Stomach (tissue), 8 donors: ENCODE measurements at regions not wholly inside any gene's neighbourhood (a gene's known extent, or its start where the extent isn't known, plus 50 kb on each side); places are given as distances from the start of the nearest gene placed in this dataset.

Experiments
- DNase-seq, 2 donors: peaks; one replicate each; pipeline versions ENCODE4 v3.0.0 to v3.0.0-alpha.2; 2013 to 2019
- H3K27ac ChIP-seq, 5 donors: fragments of 200-600 bp in 4 of 5; sonication (generic) in 4 of 5; one replicate each; pipeline ENCODE4 v1.5.1; 2013 to 2019; ENCODE audit warnings: mild to moderate bottlenecking in 1 of 5, moderate library complexity in 1 of 5
- H3K27me3 ChIP-seq, 3 donors: fragments of 200-600 bp; sonication (generic); one replicate each; pipeline ENCODE4 v1.5.1; 2017 to 2019; ENCODE audit warnings: mixed run types in 1 of 3
- H3K36me3 ChIP-seq, 4 donors: fragments of 200-600 bp; sonication (generic); 1 replicate in 3 of 4; 2 replicates in 1 of 4; pipeline ENCODE4 v1.5.1; 2016 to 2019
- H3K4me1 ChIP-seq, 4 donors: fragments of 200-600 bp; sonication (generic); one replicate each; pipeline ENCODE4 v1.5.1; 2016 to 2019
- H3K4me3 ChIP-seq, 4 donors: fragments of 200-600 bp; sonication (generic) in 3 of 4; one replicate each; pipeline ENCODE4 v1.5.1; 2016 to 2019; ENCODE audit warnings: mild to moderate bottlenecking in 1 of 4
- H3K9me3 ChIP-seq, 4 donors: fragments of 200-600 bp; sonication (generic); one replicate each; pipeline ENCODE4 v1.5.1; 2016 to 2019
- CTCF ChIP-seq, 7 experiments: fragments of 450-650 bp in 4 of 7; fragments of 200-600 bp in 3 of 7; sonication (generic) in 3 of 7; IDR thresholded peaks; one replicate each; pipeline ENCODE4 v1.5.1; 2016 to 2019; ENCODE audit warnings: antibody characterized with exemption in 7 of 7, control low read depth in 2 of 7, mild to moderate bottlenecking in 1 of 7
- EP300 ChIP-seq: sonication (generic); formaldehyde crosslinking; IDR thresholded peaks from one replicate; pipeline ENCODE4 v1.6.1; 2017; ENCODE audit warnings: antibody characterized with exemption
- POLR2A ChIP-seq, 4 donors: fragments of 450-650 bp; IDR thresholded peaks; one replicate each; pipeline ENCODE4 v1.6.1; 2016; ENCODE audit warnings: antibody characterized with exemption in 4 of 4, control low read depth in 2 of 4, mild to moderate bottlenecking in 1 of 4, moderate library complexity in 1 of 4
- POLR2AphosphoS5 ChIP-seq, 3 donors: sonication (generic); formaldehyde crosslinking; IDR thresholded peaks; one replicate each; pipeline ENCODE4 v1.6.1; 2016; ENCODE audit warnings: antibody characterized with exemption in 3 of 3
- WGBS, 5 donors: extraction: QIAGEN DNeasy Blood & Tissue Kit in 3 of 5; methylation state at CpG; one replicate each; pipeline versions ENCODE4 v1.1.5 to v1.1.7; 2013 to 2018; 5-methylcytosine and 5-hydroxymethylcytosine counted together
- intact Hi-C: fragments of 100-400 bp; cut with DNase I; formaldehyde crosslinking; loops from one replicate; pipeline ENCODE4 v1.15.1; 2023; ENCODE audit warnings: low total_unique reads
- donor health status: healthy with polysubstance abuse.
- donor health status: Bipolar disorder and iron deficiency.
- donor health status: healthy.

GRCh38 chr1:61618193-61618592 lies 106.7 kb downstream of the TM2D1 start:
- H3K36me3 ChIP-seq, result no peaks in the 10 kb centered on the region
- H3K27ac ChIP-seq, result no peak overlapping the region
- no peak for DNase-seq
- intact Hi-C loops, result no loop called here
- 57 to 80% (median 72%) methylated on average over 2 of the region's 2 CpGs for whole genome bisulfite sequencing, 5 donors
- H3K27me3 ChIP-seq, result no peaks in the 10 kb centered on the region
- no peaks in the 10 kb centered on the region for H3K9me3 ChIP-seq
- H3K4me3 ChIP-seq, result no peak overlapping the region
- TF ChIP-seq CTCF (IDR thresholded peaks at IDR 0.05) (no peak), POLR2AphosphoS5 (IDR thresholded peaks at IDR 0.05) (no peak), POLR2A (IDR thresholded peaks at IDR 0.05) (no peak), EP300 (no peak)
- H3K4me1 ChIP-seq, result no peaks in the 10 kb centered on the region

- WGBS, 5 donors, result 86 to 95% (median 89%) methylated on average over 3 of the region's 3 CpGs
- Histone ChIP-seq H3K4me3 (no peak overlapping the region), H3K27me3 (no peaks in the 10 kb centered on the region), H3K9me3 (no peaks in the 10 kb centered on the region), H3K27ac (no peak overlapping the region), H3K36me3 (no peaks in the 10 kb centered on the region), H3K4me1 (no peaks in the 10 kb centered on the region)
- TF ChIP-seq EP300 (no peak), POLR2A (IDR thresholded peaks at IDR 0.05) (no peak), POLR2AphosphoS5 (IDR thresholded peaks at IDR 0.05) (no peak)
- no peak for DNase-seq
- intact Hi-C loops, result no loop called here
These were observed 108.1 kb downstream of the TM2D1 start for GRCh38 chr1:61616830-61617229.

GRCh38 chr1:61612602-61613001 lies 112.3 kb downstream of the TM2D1 start:
- intact Hi-C loops, result no loop called here
- H3K4me1 ChIP-seq, result no peaks in the 10 kb centered on the region
- no peaks in the 10 kb centered on the region for H3K27me3 ChIP-seq
- H3K27ac ChIP-seq, result no peak overlapping the region
- TF ChIP-seq POLR2AphosphoS5 (IDR thresholded peaks at IDR 0.05), result no peak
- TF ChIP-seq EP300, result no peak
- no peak for TF ChIP-seq CTCF (IDR thresholded peaks at IDR 0.05)
- no peak for TF ChIP-seq POLR2A (IDR thresholded peaks at IDR 0.05)
- H3K9me3 ChIP-seq, result no peaks in the 10 kb centered on the region
- DNase-seq, result no peak
- no peak overlapping the region for H3K4me3 ChIP-seq
- 59 to 80% (median 75%) methylated on average over 3 of the region's 3 CpGs for WGBS, 5 donors
- no peaks in the 10 kb centered on the region for H3K36me3 ChIP-seq

- no peaks in the 10 kb centered on the region for H3K27me3 ChIP-seq
- H3K4me3 ChIP-seq, result no peak overlapping the region
- no peak for DNase-seq
- H3K9me3 ChIP-seq, result no peaks in the 10 kb centered on the region
- no peaks in the 10 kb centered on the region for H3K36me3 ChIP-seq
- H3K4me1 ChIP-seq, result no peaks in the 10 kb centered on the region
- 94 to 98% (median 96%) methylated on average over 3 of the region's 3 CpGs for WGBS, 5 donors
- TF ChIP-seq EP300 (no peak), POLR2A (IDR thresholded peaks at IDR 0.05) (no peak), POLR2AphosphoS5 (IDR thresholded peaks at IDR 0.05) (no peak), CTCF (IDR thresholded peaks at IDR 0.05) (no peak)
- no peak overlapping the region for H3K27ac ChIP-seq
- intact Hi-C loops, result no loop called here
These were observed 115.9 kb downstream of the TM2D1 start for GRCh38 chr1:61609040-61609439.

GRCh38 chr1:61607448-61607847 lies 117.5 kb downstream of the TM2D1 start:
- peak overlapping the region in 4 of 5 donors; percentile 25 to 70 (median 66) for H3K27ac ChIP-seq
- no peaks in the 10 kb centered on the region for H3K27me3 ChIP-seq
- H3K4me1 ChIP-seq, result no peaks in the 10 kb centered on the region
- TF ChIP-seq EP300 (no peak), POLR2A (IDR thresholded peaks at IDR 0.05) (no peak), CTCF (IDR thresholded peaks at IDR 0.05) (no peak), POLR2AphosphoS5 (IDR thresholded peaks at IDR 0.05) (no peak)
- WGBS, 5 donors, result 84 to 91% (median 89%) methylated on average over 7 of the region's 7 CpGs
- no peak for DNase-seq
- no peaks in the 10 kb centered on the region for H3K9me3 ChIP-seq
- intact Hi-C loops, result no loop called here
- H3K36me3 ChIP-seq, result no peaks in the 10 kb centered on the region
- H3K4me3 ChIP-seq, result no peak overlapping the region
